ENCODE measurements at regions not wholly inside any gene's neighbourhood (a gene's known extent, or its start where the extent isn't known, plus 50 kb on each side); places are given as distances from the start of the nearest gene placed in this dataset.

DNA sequence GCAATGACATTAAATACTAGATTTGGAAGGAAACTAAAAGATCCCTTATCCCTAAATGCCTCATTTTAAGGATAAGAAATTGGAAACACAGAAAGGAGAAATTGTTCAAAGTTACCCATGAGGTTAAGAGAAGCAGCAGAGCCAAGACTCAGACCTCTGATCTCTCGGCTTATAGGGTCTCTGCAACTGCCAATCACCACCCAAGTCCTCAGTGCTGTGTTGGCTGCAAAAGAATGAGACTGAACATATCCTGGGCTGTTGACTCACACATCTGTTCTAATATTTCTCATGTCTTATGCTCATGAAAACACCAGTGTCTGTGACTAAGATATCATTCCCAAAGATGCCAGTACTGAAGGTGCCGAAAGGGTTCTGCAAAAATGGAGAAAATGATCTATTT is 153.3 kb downstream of the XPNPEP1 start:
- TF ChIP-seq CTCF (IDR thresholded peaks at IDR 0.05), result no peak

- TF ChIP-seq CTCF (IDR thresholded peaks at IDR 0.05), result no peak
Observed at GRCh38 chr10:109765838-109766237, 157.5 kb downstream of the XPNPEP1 start.

GRCh38 chr10:109762555-109762954 is 160.8 kb downstream of the XPNPEP1 start:
- TF ChIP-seq CTCF (IDR thresholded peaks at IDR 0.05), result no peak

- peak; percentile 51 for TF ChIP-seq CTCF (IDR thresholded peaks at IDR 0.05)
Observed at GRCh38 chr10:109757670-109758069, 165.6 kb downstream of the XPNPEP1 start.

DNA sequence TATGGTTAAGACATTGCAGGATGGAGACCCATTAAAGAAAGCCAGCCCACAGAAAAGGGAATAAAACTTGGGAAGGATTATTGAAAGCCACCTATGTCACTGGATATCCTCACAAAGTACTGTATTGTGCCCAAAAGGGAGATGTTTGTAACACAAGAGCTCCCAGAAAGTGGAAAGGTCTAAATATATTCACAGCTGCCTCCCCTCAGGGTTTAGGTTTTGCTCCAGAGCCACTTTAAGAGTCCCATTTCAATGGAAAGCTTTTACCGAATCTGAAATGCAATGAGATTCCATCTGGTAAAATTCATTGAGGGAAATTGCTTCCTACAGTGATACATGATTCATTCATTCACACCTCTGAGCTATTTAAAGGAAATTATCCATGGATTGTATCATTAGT is 176.4 kb downstream of the XPNPEP1 start:
- no peak for TF ChIP-seq CTCF (IDR thresholded peaks at IDR 0.05)

DNA sequence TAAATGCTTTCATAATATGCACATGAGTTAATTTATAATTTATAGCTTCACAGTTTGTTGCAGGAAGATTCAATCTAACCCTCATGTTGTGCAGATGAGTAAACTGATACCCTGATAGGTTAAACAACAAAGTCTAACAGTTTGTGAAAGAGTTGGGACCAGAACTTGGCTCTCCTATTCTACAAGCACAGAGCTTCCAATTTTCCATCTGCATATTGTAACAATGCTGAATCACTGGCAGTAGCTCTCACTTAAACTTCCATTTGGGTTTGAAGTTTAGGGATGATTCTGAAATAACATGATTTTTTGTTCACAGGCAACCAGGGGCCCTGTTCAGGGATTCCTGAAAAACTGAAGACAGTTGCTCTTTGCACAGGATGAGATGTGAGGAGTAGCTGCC is 179.3 kb downstream of the XPNPEP1 start:
- TF ChIP-seq CTCF (IDR thresholded peaks at IDR 0.05), result no peak

- TF ChIP-seq CTCF (IDR thresholded peaks at IDR 0.05), result no peak
Observed at GRCh38 chr10:109743574-109743973, 179.7 kb downstream of the XPNPEP1 start.

- no peak for TF ChIP-seq CTCF (IDR thresholded peaks at IDR 0.05)
Observed at GRCh38 chr10:109743146-109743545, 180.2 kb downstream of the XPNPEP1 start.
